ENCODE measurements at regions not wholly inside any gene's neighbourhood (a gene's known extent, or its start where the extent isn't known, plus 50 kb on each side); places are given as distances from the start of the nearest gene placed in this dataset.

DNA sequence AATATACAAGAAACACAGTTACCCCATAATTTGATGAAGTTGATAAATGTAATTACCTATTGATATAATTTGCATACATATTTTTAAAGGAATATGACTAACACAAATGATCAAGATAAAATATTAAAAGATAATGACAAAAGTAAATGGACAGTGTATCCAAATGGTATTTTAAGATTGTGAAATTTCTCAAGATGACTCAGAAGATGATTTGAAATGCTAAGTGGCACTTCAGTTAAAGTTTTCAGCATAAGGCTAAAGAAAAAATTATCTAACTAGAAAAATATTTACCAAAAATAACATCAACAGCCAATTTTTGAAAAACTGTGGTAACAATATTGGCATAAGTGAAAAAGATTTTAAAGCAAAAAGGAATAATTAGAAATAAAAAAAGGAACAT lies 248.4 kb upstream of the NDST4 start:
- Histone ChIP-seq H3K36me3 (ENCODE audit: insufficient read depth, low read length) (no peaks in the 10 kb centered on the region), H3K4me3 (ENCODE audit: low read length) (no peak overlapping the region), H3K4me1 (ENCODE audit: insufficient read depth, low read length) (no peaks in the 10 kb centered on the region), H3K9me3 (ENCODE audit: low read length) (no peaks in the 10 kb centered on the region), H2AFZ (ENCODE audit: low read depth, low read length) (no peak overlapping the region), H3K27me3 (ENCODE audit: insufficient read depth, low read length) (no peaks in the 10 kb centered on the region)

DNA sequence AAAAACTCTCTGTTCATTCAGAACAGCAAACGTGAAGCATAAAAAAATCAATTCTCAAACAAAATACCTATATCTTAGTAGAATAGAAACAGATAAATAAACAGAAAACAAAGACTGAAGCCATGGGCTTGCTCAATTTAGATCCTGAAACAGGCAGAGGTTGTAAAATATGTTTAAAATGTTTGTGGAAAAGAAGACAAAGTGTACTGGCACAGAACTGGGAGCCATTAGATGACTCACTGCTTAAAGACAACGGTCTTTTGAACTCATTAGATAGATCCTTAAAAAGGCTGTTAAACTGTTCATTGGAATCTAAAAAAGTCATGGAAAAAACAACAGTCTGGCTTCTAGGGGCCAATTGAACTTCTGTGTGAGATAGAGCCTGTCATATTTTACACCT lies 247.0 kb upstream of the NDST4 start:
- Histone ChIP-seq H2AFZ (ENCODE audit: low read depth, low read length) (no peak overlapping the region), H3K36me3 (ENCODE audit: insufficient read depth, low read length) (no peaks in the 10 kb centered on the region), H3K27me3 (ENCODE audit: insufficient read depth, low read length) (no peaks in the 10 kb centered on the region), H3K9me3 (ENCODE audit: low read length) (no peaks in the 10 kb centered on the region), H3K4me3 (ENCODE audit: low read length) (no peak overlapping the region), H3K4me1 (ENCODE audit: insufficient read depth, low read length) (peaks cover 4% of the 10 kb centered on the region)

DNA sequence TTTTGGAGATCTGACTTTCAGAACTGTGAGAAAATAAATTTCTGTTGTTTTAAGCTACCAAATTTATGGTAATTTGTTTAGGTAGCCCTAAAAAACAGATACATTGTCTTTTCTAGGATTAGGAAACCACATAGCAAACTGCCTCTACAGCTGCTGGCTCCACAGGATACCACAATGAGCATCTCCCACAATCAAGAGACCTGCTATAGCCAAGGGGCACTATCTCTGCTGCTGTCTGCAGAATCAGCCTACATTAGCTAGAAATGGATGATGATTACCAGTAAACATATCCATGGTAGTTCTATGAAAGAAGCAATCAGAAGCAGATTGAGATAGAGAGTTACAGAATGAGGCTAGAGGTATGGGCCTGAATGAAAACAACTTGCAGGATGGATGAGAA lies 244.4 kb upstream of the NDST4 start:
- Histone ChIP-seq H2AFZ (ENCODE audit: low read depth, low read length) (no peak overlapping the region), H3K9me3 (ENCODE audit: low read length) (peaks cover 2% of the 10 kb centered on the region), H3K36me3 (ENCODE audit: insufficient read depth, low read length) (no peaks in the 10 kb centered on the region), H3K4me3 (ENCODE audit: low read length) (no peak overlapping the region), H3K27me3 (ENCODE audit: insufficient read depth, low read length) (no peaks in the 10 kb centered on the region), H3K4me1 (ENCODE audit: insufficient read depth, low read length) (peaks cover 4% of the 10 kb centered on the region)

DNA sequence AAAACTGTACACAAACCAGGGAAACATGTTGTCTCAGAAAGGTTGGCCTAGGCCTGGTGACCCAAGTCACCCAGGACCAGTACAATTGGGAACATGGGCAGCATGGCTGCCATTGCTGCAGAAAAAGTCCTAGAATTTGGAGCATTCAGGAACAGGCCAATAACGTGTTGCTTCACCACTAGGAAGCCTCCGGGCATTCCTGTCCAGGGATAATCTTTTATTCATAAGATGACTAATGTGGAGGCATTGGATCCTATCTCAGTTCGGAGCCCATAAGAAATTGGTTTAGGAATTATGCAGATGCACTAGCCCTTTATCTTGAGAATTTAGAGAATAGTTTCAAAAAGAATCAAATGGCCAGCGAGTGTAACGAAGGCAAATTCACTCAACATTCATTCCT lies 242.8 kb upstream of the NDST4 start:
- no peak overlapping the region for H2AFZ ChIP-seq (ENCODE audit: low read depth, low read length)
- H3K4me1 ChIP-seq (ENCODE audit: insufficient read depth, low read length): peaks cover 4% of the 10 kb centered on the region
- H3K27me3 ChIP-seq (ENCODE audit: insufficient read depth, low read length): no peaks in the 10 kb centered on the region
- H3K36me3 ChIP-seq (ENCODE audit: insufficient read depth, low read length): no peaks in the 10 kb centered on the region
- H3K9me3 ChIP-seq (ENCODE audit: low read length): peaks cover 2% of the 10 kb centered on the region
- no peak overlapping the region for H3K4me3 ChIP-seq (ENCODE audit: low read length)

DNA sequence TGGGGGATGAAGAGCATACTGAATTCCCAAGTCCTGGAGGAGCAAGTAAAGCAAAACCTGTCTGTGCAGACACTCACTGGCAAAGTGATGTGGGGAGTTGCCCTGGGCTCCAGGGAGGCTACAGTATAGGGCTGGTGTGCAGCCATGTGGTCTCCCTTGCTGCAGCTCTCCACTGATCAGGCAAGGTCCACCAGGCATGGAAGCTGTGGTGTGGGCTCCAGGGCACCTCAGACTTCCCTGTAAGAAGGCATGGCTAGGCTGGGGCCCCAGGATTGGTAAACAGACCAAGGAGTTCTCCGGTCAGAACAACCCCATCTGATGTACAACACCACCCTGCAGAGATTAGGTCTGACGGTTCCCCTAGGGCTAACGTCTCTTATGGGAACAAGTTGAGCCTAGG lies 241.9 kb upstream of the NDST4 start:
- Histone ChIP-seq H3K27me3 (ENCODE audit: insufficient read depth, low read length) (no peaks in the 10 kb centered on the region), H3K4me1 (ENCODE audit: insufficient read depth, low read length) (peaks cover 4% of the 10 kb centered on the region), H3K9me3 (ENCODE audit: low read length) (peaks cover 2% of the 10 kb centered on the region), H3K4me3 (ENCODE audit: low read length) (no peak overlapping the region), H2AFZ (ENCODE audit: low read depth, low read length) (no peak overlapping the region), H3K36me3 (ENCODE audit: insufficient read depth, low read length) (no peaks in the 10 kb centered on the region)

DNA sequence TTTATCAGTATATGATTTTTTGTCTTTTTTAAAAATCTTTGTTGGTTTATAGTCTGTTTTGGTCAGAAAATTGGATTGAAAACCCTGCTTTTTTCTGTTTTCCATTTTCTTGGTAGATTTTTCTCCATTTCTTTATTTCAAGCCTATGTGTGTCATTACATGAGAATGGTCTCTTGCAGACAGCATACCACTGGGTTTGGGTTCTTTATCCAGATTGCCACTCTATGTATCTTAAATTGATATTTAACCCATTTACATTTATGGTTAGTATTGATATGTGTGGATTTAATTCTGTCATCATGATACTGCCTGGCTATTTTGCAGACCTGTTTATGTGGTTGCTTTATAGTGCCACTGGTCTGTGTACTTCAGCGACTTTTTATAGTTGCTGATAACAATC lies 239.9 kb upstream of the NDST4 start:
- Histone ChIP-seq H3K4me1 (ENCODE audit: insufficient read depth, low read length) (peaks cover 4% of the 10 kb centered on the region), H3K9me3 (ENCODE audit: low read length) (peaks cover 2% of the 10 kb centered on the region), H3K4me3 (ENCODE audit: low read length) (no peak overlapping the region), H2AFZ (ENCODE audit: low read depth, low read length) (no peak overlapping the region), H3K36me3 (ENCODE audit: insufficient read depth, low read length) (no peaks in the 10 kb centered on the region), H3K27me3 (ENCODE audit: insufficient read depth, low read length) (no peaks in the 10 kb centered on the region)

DNA sequence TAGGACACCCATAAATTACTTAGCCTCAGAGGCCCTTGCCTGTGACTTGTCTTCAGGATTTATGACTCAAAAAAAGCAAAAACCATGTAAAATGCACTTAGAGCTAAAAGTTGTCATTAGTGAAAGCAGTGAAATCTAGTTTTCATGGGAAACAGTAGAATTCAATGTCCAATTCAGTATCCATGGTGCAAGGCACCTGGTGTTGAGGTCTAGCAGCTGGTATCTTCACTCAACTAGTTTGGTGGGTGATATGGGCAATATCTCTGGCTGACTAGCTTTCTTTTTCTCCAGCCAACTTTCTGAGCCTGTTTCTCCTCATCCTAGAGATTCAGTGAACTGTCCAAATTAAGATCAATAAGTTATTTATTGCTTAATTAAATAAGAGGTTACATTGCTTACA lies 229.8 kb upstream of the NDST4 start:
- no peak overlapping the region for H3K4me3 ChIP-seq (ENCODE audit: low read length)
- H3K27me3 ChIP-seq (ENCODE audit: insufficient read depth, low read length): no peaks in the 10 kb centered on the region
- no peaks in the 10 kb centered on the region for H3K9me3 ChIP-seq (ENCODE audit: low read length)
- H3K4me1 ChIP-seq (ENCODE audit: insufficient read depth, low read length): no peaks in the 10 kb centered on the region
- no peak overlapping the region for H2AFZ ChIP-seq (ENCODE audit: low read depth, low read length)
- no peaks in the 10 kb centered on the region for H3K36me3 ChIP-seq (ENCODE audit: insufficient read depth, low read length)

DNA sequence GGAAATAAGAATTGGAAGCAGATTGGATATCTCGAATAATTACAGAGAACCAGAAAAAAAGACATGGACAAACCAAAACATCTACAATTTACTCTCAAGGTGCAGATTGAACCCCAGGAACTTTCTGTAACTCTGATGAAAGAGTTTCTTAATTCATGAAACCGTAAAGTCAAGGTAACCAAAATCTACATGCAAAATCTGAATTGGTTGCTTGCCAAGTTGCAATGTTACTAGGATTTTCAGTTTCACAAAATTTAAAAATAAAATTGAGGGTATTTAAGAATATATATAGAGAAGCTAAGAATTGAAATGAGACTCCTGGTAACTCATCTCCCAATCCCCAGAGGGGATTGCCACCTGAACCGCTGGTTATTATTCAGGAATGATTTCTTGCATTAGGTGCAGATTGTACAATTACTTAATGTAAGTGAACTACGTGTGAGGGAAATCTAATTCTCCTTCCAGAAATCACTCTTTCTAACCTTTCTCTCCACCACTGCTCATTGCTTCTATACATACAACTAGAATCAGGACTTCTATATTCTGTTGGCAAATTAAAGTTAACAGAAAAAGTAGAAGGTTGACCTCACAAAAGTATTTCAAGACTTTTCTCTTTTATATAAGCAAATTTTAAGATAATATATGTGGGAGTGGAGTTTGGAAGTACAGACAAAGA lies 221.5 kb upstream of the NDST4 start:
- no peaks in the 10 kb centered on the region for H3K36me3 ChIP-seq (ENCODE audit: insufficient read depth, low read length)
- H3K27me3 ChIP-seq (ENCODE audit: insufficient read depth, low read length): no peaks in the 10 kb centered on the region
- no peaks in the 10 kb centered on the region for H3K9me3 ChIP-seq (ENCODE audit: low read length)
- H3K4me1 ChIP-seq (ENCODE audit: insufficient read depth, low read length): no peaks in the 10 kb centered on the region
- H2AFZ ChIP-seq (ENCODE audit: low read depth, low read length): no peak overlapping the region
- H3K4me3 ChIP-seq (ENCODE audit: low read length): no peak overlapping the region

DNA sequence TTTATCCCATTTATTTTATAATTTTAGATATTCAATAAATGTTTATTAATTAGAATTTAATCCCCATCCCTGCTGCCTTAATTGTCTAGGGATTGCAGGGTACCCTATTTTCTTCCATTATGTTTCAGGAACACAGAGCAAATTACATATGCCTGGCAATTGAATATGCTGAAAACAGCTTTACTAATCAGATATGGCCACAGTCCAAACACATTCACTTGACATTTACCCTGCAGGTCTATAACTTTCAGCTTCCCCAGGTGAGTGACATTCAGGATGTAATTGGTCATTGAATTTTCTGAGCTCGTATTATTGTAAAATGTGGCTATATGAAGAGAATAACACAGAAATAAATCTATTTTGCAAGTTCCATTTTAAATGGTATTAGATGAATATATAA lies 218.7 kb upstream of the NDST4 start:
- Histone ChIP-seq H3K4me1 (ENCODE audit: insufficient read depth, low read length) (no peaks in the 10 kb centered on the region), H3K4me3 (ENCODE audit: low read length) (no peak overlapping the region), H3K27me3 (ENCODE audit: insufficient read depth, low read length) (no peaks in the 10 kb centered on the region), H2AFZ (ENCODE audit: low read depth, low read length) (no peak overlapping the region), H3K36me3 (ENCODE audit: insufficient read depth, low read length) (no peaks in the 10 kb centered on the region), H3K9me3 (ENCODE audit: low read length) (no peaks in the 10 kb centered on the region)

DNA sequence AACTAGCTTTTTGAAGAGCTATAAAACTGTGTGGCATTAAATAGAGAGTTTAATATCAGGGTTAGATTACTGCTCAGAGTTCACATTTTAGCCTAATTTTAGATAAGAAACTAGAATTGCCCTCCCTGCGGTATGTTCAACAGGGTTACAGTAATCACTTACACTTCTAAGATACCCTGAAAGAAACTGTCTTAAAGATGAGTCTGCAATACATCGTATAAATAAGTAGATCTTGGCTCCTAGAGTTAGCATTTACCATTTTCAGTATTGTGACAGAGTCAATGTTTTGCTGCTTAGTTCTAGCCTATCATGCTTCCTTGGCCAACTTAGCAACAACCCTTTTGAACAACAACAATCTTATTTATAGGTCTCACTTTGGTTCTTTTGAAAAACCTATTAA lies 217.8 kb upstream of the NDST4 start:
- no peaks in the 10 kb centered on the region for H3K9me3 ChIP-seq (ENCODE audit: low read length)
- no peaks in the 10 kb centered on the region for H3K36me3 ChIP-seq (ENCODE audit: insufficient read depth, low read length)
- H3K4me3 ChIP-seq (ENCODE audit: low read length): no peak overlapping the region
- H3K4me1 ChIP-seq (ENCODE audit: insufficient read depth, low read length): no peaks in the 10 kb centered on the region
- no peak overlapping the region for H2AFZ ChIP-seq (ENCODE audit: low read depth, low read length)
- H3K27me3 ChIP-seq (ENCODE audit: insufficient read depth, low read length): no peaks in the 10 kb centered on the region

DNA sequence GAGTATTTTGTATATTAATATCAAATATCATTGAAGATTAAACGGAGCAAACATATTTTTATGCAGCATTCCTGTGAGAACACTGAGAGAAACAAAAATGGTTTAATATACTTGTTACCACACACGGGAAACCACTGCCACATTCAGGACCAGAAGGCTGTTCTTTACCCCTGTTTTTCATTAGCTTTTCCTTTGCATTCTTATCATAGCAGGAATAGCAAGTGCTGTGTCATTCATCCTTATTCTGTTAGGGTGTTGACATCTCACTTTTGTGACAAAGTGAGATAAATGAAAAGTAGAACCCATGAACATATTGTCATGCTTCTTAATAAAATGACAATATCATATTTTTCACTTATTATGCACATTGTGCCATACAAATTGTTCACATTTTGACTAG lies 212.4 kb upstream of the NDST4 start:
- no peaks in the 10 kb centered on the region for H3K27me3 ChIP-seq (ENCODE audit: insufficient read depth, low read length)
- peaks cover 2% of the 10 kb centered on the region for H3K4me1 ChIP-seq (ENCODE audit: insufficient read depth, low read length)
- no peaks in the 10 kb centered on the region for H3K36me3 ChIP-seq (ENCODE audit: insufficient read depth, low read length)
- no peaks in the 10 kb centered on the region for H3K9me3 ChIP-seq (ENCODE audit: low read length)
- no peak overlapping the region for H2AFZ ChIP-seq (ENCODE audit: low read depth, low read length)
- no peak overlapping the region for H3K4me3 ChIP-seq (ENCODE audit: low read length)

DNA sequence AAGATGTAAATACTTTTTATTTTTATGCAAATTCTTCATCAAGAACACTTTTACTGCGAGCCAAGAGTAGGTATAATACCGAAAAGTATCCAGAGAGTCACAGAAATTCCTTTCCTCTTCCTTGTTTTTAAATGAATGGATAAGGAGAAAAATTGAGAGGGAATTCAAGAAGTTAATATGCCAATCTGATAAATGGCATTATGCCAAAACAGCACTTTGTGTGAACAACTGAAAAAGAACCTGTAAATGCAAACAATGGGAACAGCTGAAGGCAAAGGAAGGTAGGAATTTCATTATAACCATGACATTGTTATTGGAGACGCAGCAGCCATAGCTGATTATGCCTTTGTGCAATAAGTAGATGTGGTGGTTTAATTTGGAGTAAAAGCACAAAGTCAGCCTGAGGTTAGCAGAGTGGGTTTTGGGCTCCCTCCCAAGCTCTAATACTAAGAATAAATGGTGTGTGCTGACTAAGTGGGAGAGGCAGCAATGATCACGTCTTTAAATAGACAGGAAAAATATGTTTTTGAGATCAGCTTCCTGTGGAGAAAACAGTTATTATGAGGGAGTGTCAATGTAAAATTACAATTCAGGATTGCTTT lies 209.8 kb upstream of the NDST4 start:
- Histone ChIP-seq H3K27me3 (ENCODE audit: insufficient read depth, low read length) (no peaks in the 10 kb centered on the region), H3K36me3 (ENCODE audit: insufficient read depth, low read length) (no peaks in the 10 kb centered on the region), H3K4me3 (ENCODE audit: low read length) (no peak overlapping the region), H3K4me1 (ENCODE audit: insufficient read depth, low read length) (peaks cover 2% of the 10 kb centered on the region), H2AFZ (ENCODE audit: low read depth, low read length) (peak overlapping the region; percentile 16), H3K9me3 (ENCODE audit: low read length) (no peaks in the 10 kb centered on the region)

DNA sequence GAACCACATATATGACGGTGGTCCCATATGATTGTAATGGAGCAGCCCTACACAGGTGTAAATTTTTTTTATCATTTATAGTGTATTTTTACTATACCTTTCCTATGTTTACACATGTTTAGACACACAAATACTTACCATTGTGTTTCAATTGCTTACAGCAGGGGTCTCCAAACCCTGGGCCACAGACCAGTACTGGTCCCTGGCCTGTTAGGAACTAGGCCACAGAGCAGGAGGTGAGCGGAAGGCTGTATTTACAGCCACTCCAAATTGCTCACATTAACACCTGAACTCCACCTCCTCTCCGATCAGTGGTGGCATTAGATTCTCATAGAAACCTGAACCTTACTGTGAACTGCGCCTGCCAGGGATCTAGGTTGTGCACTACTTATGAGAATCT lies 201.8 kb upstream of the NDST4 start:
- Histone ChIP-seq H3K4me3 (ENCODE audit: low read length) (no peak overlapping the region), H3K27me3 (ENCODE audit: insufficient read depth, low read length) (no peaks in the 10 kb centered on the region), H3K36me3 (ENCODE audit: insufficient read depth, low read length) (no peaks in the 10 kb centered on the region), H3K4me1 (ENCODE audit: insufficient read depth, low read length) (no peaks in the 10 kb centered on the region), H3K9me3 (ENCODE audit: low read length) (no peaks in the 10 kb centered on the region), H2AFZ (ENCODE audit: low read depth, low read length) (no peak overlapping the region)

DNA sequence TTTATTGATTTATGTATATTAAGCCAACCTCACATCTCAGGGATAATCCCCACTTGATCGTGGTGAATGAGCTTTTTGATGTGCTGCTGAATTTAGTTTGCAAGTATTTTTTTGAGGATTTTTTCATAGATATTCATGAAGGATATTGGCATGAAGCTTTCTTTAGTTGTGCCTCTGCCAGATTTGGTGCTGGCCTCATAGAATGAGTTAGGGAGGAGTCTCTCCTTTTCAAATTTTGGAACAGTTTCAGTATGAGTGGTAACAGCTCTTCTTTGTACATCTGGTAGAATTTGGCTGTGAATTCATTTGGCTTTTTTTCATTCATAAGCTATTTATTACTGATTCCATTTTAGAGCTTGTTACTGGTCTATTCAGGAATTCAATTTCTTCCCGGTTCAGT lies 197.2 kb upstream of the NDST4 start:
- no peaks in the 10 kb centered on the region for H3K4me1 ChIP-seq (ENCODE audit: insufficient read depth, low read length)
- no peaks in the 10 kb centered on the region for H3K9me3 ChIP-seq (ENCODE audit: low read length)
- H3K4me3 ChIP-seq (ENCODE audit: low read length): no peak overlapping the region
- no peak overlapping the region for H2AFZ ChIP-seq (ENCODE audit: low read depth, low read length)
- H3K27me3 ChIP-seq (ENCODE audit: insufficient read depth, low read length): no peaks in the 10 kb centered on the region
- no peaks in the 10 kb centered on the region for H3K36me3 ChIP-seq (ENCODE audit: insufficient read depth, low read length)

Measured in neuron (in vitro differentiated cells).